Neural cell (in vitro differentiated cells): ENCODE measurements at regions not wholly inside any gene's neighbourhood (a gene's known extent, or its start where the extent isn't known, plus 50 kb on each side); places are given as distances from the start of the nearest gene placed in this dataset.

Experiments used
- H2AFZ ChIP-seq: fragments of 200-600, 300-800 bp; sonication (generic), shearing (Covaris generic); 2 replicates; pipeline ENCODE4 v1.6.0; 2014; ENCODE audit warnings: low read depth, mild to moderate bottlenecking, antibody characterized with exemption, low read length, moderate library complexity
- H3F3A ChIP-seq: fragments of 200-600 bp; shearing (Covaris generic); 2 replicates; pipeline ENCODE4 v1.6.1; 2016; ENCODE audit warnings: mild to moderate bottlenecking, moderate library complexity, mixed read lengths, antibody characterized with exemption, low read length; ENCODE audit not compliant: insufficient read depth, poor library complexity, severe bottlenecking
- H3K27ac ChIP-seq: fragments of 200-600, 300-800 bp; sonication (generic), shearing (Covaris generic); 2 replicates; pipeline ENCODE4 v1.5.1; 2014; ENCODE audit warnings: mild to moderate bottlenecking, low read length, moderate library complexity
- H3K27me3 ChIP-seq: fragments of 300-800, 200-600 bp; sonication (generic), shearing (Covaris generic); 2 replicates; pipeline ENCODE4 v1.6.0; 2014; ENCODE audit warnings: mild to moderate bottlenecking, low read depth, low read length, moderate library complexity; ENCODE audit not compliant: insufficient read depth
- H3K36me3 ChIP-seq: fragments of 300-800, 200-600 bp; sonication (generic), shearing (Covaris generic); 2 replicates; pipeline ENCODE4 v1.5.1; 2014; ENCODE audit warnings: mild to moderate bottlenecking, antibody characterized with exemption, low read length, moderate library complexity; ENCODE audit not compliant: insufficient read depth
- H3K4me2 ChIP-seq: fragments of 300-800, 200-600 bp; sonication (generic), shearing (Covaris generic); 2 replicates; pipeline ENCODE4 v1.6.0; 2014; ENCODE audit warnings: mild to moderate bottlenecking, low read length
- H3K4me3 ChIP-seq: fragments of 300-800, 200-600 bp; sonication (generic), shearing (Covaris generic); 2 replicates; pipeline ENCODE4 v1.5.1; 2014; ENCODE audit warnings: mild to moderate bottlenecking, low read length, moderate library complexity
- H3K79me2 ChIP-seq: fragments of 200-600 bp; shearing (Covaris generic); replicated peaks from 2 replicates; pipeline ENCODE4 v1.6.0; 2014; ENCODE audit warnings: mild to moderate bottlenecking, low read length, moderate library complexity; ENCODE audit not compliant: insufficient read depth
- H3K9ac ChIP-seq: fragments of 300-800, 200-600 bp; sonication (generic), shearing (Covaris generic); 2 replicates; pipeline ENCODE4 v1.6.1; 2016; ENCODE audit warnings: mild to moderate bottlenecking, low read length, mixed read lengths
- H3K9me2 ChIP-seq: fragments of 200-600 bp; shearing (Covaris generic); 2 replicates; pipeline ENCODE4 v1.6.1; 2016; ENCODE audit warnings: mild to moderate bottlenecking, low read length, mixed read lengths; ENCODE audit not compliant: insufficient read depth
- H3K9me3 ChIP-seq: fragments of 200-600, 300-800 bp; sonication (generic), shearing (Covaris generic); 2 replicates; pipeline ENCODE4 v1.6.1; 2016; ENCODE audit warnings: mild to moderate bottlenecking, mixed run types, low read length, moderate library complexity, mixed read lengths
- H4K20me1 ChIP-seq: fragments of 200-600 bp; shearing (Covaris generic); 2 replicates; pipeline ENCODE4 v1.6.1; 2016; ENCODE audit warnings: mild to moderate bottlenecking, mixed run types; ENCODE audit not compliant: insufficient read depth
- CTCF ChIP-seq: fragments of 450-650 bp; IDR thresholded peaks from 2 replicates; pipeline ENCODE4 v1.5.1; 2014; ENCODE audit warnings: antibody characterized with exemption, mild to moderate bottlenecking, moderate library complexity; ENCODE audit not compliant: poor library complexity, severe bottlenecking
- EP300 ChIP-seq: fragments of 450-650 bp; conservative IDR thresholded peaks from 2 replicates; pipeline ENCODE4 v1.6.1; 2014; ENCODE audit warnings: antibody characterized with exemption, mild to moderate bottlenecking, moderate library complexity; ENCODE audit not compliant: poor library complexity, severe bottlenecking
- EZH2 ChIP-seq: fragments of 200-600, 300-800 bp; shearing (Covaris generic), sonication (generic); IDR thresholded peaks from 2 replicates; pipeline ENCODE4 v1.6.1; 2014; ENCODE audit warnings: antibody characterized with exemption, low read length, borderline replicate concordance, mild to moderate bottlenecking; ENCODE audit not compliant: insufficient read depth, poor library complexity, severe bottlenecking
- MXI1 ChIP-seq: fragments of 450-650 bp; conservative IDR thresholded peaks from 2 replicates; pipeline ENCODE4 v1.6.1; 2014; ENCODE audit warnings: antibody characterized with exemption, mild to moderate bottlenecking; ENCODE audit not compliant: poor library complexity, severe bottlenecking
- POLR2AphosphoS5 ChIP-seq: IDR thresholded peaks from 2 replicates; pipeline ENCODE4 v1.6.1; 2012
- RAD21 ChIP-seq: fragments of 450-650 bp; conservative IDR thresholded peaks from 2 replicates; pipeline ENCODE4 v1.6.1; 2014; ENCODE audit warnings: antibody characterized with exemption, mild to moderate bottlenecking, moderate library complexity
- REST ChIP-seq: IDR thresholded peaks from 2 replicates; pipeline ENCODE4 v1.6.1; 2012; ENCODE audit warnings: borderline replicate concordance
- SMC3 ChIP-seq: fragments of 450-650 bp; conservative IDR thresholded peaks from 2 replicates; pipeline ENCODE4 v1.6.1; 2014; ENCODE audit warnings: antibody characterized with exemption, mild to moderate bottlenecking, moderate library complexity; ENCODE audit not compliant: poor library complexity
- TAF1 ChIP-seq: IDR thresholded peaks from 2 replicates; pipeline ENCODE4 v1.6.1; 2012; ENCODE audit warnings: low read depth

- Histone ChIP-seq H3K9ac (no peak overlapping the region), H2AFZ (no peak overlapping the region), H3K27ac (no peak overlapping the region), H3K9me3 (no peaks in the 10 kb centered on the region), H3F3A (no peaks in the 10 kb centered on the region), H3K27me3 (no peaks in the 10 kb centered on the region), H4K20me1 (no peaks in the 10 kb centered on the region), H3K36me3 (no peaks in the 10 kb centered on the region), H3K79me2 (no peaks in the 10 kb centered on the region), H3K9me2 (no peaks in the 10 kb centered on the region), H3K4me3 (no peak overlapping the region), H3K4me2 (no peak overlapping the region)
- no peak for TF ChIP-seq SMC3
- no peak for TF ChIP-seq EZH2
- TF ChIP-seq CTCF: no peak
- no peak for TF ChIP-seq MXI1
- no peak for TF ChIP-seq POLR2AphosphoS5
- no peak for TF ChIP-seq REST
- TF ChIP-seq TAF1: no peak
- TF ChIP-seq EP300: no peak
- no peak for TF ChIP-seq RAD21
These were observed 518.8 kb upstream of the MEX3C start for GRCh38 chr18:51716277-51716676.

- no peak overlapping the region for H3K4me3 ChIP-seq
These were observed 523.9 kb upstream of the MEX3C start for GRCh38 chr18:51721388-51721787.

More at GRCh38 chr18:51721388-51721787, 523.9 kb upstream of the MEX3C start:
- no peak overlapping the region for H3K4me2 ChIP-seq
- no peaks in the 10 kb centered on the region for H4K20me1 ChIP-seq
- H3K9me2 ChIP-seq: no peaks in the 10 kb centered on the region
- H3K9ac ChIP-seq: no peak overlapping the region
- TF ChIP-seq MXI1 (no peak), REST (no peak), POLR2AphosphoS5 (no peak), RAD21 (no peak), SMC3 (no peak), CTCF (no peak), EP300 (no peak), EZH2 (no peak), TAF1 (no peak)
- H3K79me2 ChIP-seq: no peaks in the 10 kb centered on the region
- no peaks in the 10 kb centered on the region for H3K36me3 ChIP-seq
- no peaks in the 10 kb centered on the region for H3K27me3 ChIP-seq
- H2AFZ ChIP-seq: no peak overlapping the region
- H3F3A ChIP-seq: no peaks in the 10 kb centered on the region
- no peaks in the 10 kb centered on the region for H3K9me3 ChIP-seq
- no peak overlapping the region for H3K27ac ChIP-seq
